Esophagus muscularis mucosa (tissue), 3 donors: ENCODE measurements at regions not wholly inside any gene's neighbourhood (a gene's known extent, or its start where the extent isn't known, plus 50 kb on each side); places are given as distances from the start of the nearest gene placed in this dataset.

Experiments
- POLR2A ChIP-seq: fragments of 450-650 bp; IDR thresholded peaks from one replicate; pipeline ENCODE4 v1.6.1; 2017; ENCODE audit warnings: antibody characterized with exemption, moderate library complexity, mild to moderate bottlenecking, low read depth
- TF ChIP-seq, protein P1 (sequence below), 3 experiments: fragments of 200-600 bp in 2 of 3; fragments of 450-650 bp in 1 of 3; sonication (generic) in 2 of 3; IDR thresholded peaks; one replicate each; pipeline ENCODE4 v1.5.1; 2017 to 2019; ENCODE audit warnings: antibody characterized with exemption in 3 of 3, mild to moderate bottlenecking in 2 of 3, moderate library complexity in 1 of 3

DNA sequence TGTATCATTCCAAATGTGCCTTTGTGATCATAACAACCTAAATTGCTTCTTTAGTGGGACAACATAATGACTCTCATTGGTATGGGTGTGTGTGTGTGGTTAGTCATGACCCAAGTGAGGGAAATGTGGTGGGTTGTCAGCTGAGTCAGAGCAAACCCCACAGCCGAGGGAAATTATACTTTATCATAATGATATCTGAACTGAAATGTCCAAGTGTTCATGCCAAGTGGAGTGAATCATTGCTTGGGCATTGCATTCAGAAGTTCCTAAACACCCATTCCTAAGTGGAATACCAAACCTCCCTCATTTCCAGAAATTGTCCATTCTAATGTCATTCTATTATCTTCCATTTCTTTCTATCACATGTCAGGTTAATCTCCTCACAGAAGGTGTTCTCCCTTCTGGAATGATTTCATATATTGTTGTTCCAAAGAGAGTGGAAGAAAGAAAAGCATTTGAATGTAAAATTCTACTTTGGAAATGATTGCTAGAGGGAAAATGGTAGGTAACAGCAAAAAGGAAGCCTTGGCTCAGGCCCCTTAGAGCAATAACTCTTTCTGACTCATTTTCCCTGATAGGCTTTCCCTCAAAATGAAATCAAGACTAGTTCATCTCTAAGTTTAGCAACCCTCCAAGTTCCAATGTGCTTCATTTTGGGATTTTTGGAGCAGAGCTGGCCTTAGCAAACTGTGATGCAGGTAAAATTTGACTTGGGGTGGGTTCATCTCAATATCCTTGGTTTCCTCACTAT is 230.7 kb upstream of the KCNIP4 start:
- TF ChIP-seq, protein P1, sequence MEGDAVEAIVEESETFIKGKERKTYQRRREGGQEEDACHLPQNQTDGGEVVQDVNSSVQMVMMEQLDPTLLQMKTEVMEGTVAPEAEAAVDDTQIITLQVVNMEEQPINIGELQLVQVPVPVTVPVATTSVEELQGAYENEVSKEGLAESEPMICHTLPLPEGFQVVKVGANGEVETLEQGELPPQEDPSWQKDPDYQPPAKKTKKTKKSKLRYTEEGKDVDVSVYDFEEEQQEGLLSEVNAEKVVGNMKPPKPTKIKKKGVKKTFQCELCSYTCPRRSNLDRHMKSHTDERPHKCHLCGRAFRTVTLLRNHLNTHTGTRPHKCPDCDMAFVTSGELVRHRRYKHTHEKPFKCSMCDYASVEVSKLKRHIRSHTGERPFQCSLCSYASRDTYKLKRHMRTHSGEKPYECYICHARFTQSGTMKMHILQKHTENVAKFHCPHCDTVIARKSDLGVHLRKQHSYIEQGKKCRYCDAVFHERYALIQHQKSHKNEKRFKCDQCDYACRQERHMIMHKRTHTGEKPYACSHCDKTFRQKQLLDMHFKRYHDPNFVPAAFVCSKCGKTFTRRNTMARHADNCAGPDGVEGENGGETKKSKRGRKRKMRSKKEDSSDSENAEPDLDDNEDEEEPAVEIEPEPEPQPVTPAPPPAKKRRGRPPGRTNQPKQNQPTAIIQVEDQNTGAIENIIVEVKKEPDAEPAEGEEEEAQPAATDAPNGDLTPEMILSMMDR (IDR thresholded peaks at IDR 0.05) = no peak
- no peak for TF ChIP-seq POLR2A
